GM21360 (cell line): ENCODE measurements at regions not wholly inside any gene's neighbourhood (a gene's known extent, or its start where the extent isn't known, plus 50 kb on each side); places are given as distances from the start of the nearest gene placed in this dataset.

ENCODE experiments used
- ATAC-seq: cut with Tn5 transposase; IDR thresholded peaks from one replicate; pipeline ENCODE4 v1.9.1; 2021; ENCODE audit warnings: mild to moderate bottlenecking, moderate library complexity; ENCODE audit not compliant: unreplicated experiment

- ATAC-seq = no peak
Observed at GRCh38 chr6:95777338-95777737, 200.0 kb downstream of the MANEA start.

GRCh38 chr6:95780037-95780436 is 202.7 kb downstream of the MANEA start:
- ATAC-seq = no peak

GRCh38 chr6:95784019-95784418 is 206.7 kb downstream of the MANEA start:
- no peak for ATAC-seq

- ATAC-seq = no peak
Observed at GRCh38 chr6:95784869-95785268, 207.5 kb downstream of the MANEA start.

GRCh38 chr6:95785785-95786184 is 208.4 kb downstream of the MANEA start:
- no peak for ATAC-seq

- no peak for ATAC-seq
Observed at GRCh38 chr6:95786802-95787201, 209.5 kb downstream of the MANEA start.

GRCh38 chr6:95790787-95791186 is 213.5 kb downstream of the MANEA start:
- ATAC-seq = no peak

GRCh38 chr6:95794749-95795148 is 217.4 kb downstream of the MANEA start:
- no peak for ATAC-seq

GRCh38 chr6:95795927-95796326 is 218.6 kb downstream of the MANEA start:
- ATAC-seq = no peak

GRCh38 chr6:95797054-95797453 is 218.7 kb upstream of the FUT9 start:
- no peak for ATAC-seq

GRCh38 chr6:95802978-95803377 is 212.8 kb upstream of the FUT9 start:
- no peak for ATAC-seq

GRCh38 chr6:95803889-95804288 is 211.9 kb upstream of the FUT9 start:
- no peak for ATAC-seq

GRCh38 chr6:95804847-95805541 is 210.8 kb upstream of the FUT9 start:
- ATAC-seq = peak; percentile 74

GRCh38 chr6:95805699-95806098 is 210.1 kb upstream of the FUT9 start:
- ATAC-seq = no peak

GRCh38 chr6:95815389-95816056 is 200.3 kb upstream of the FUT9 start:
- no peak for ATAC-seq

GRCh38 chr6:95819461-95819860 is 196.3 kb upstream of the FUT9 start:
- ATAC-seq = no peak

- no peak for ATAC-seq
Observed at GRCh38 chr6:95819939-95820338, 195.8 kb upstream of the FUT9 start.

GRCh38 chr6:95830859-95831557 is 184.8 kb upstream of the FUT9 start:
- no peak for ATAC-seq

GRCh38 chr6:95837890-95838289 is 177.9 kb upstream of the FUT9 start:
- ATAC-seq = no peak

GRCh38 chr6:95841560-95841959 is 174.2 kb upstream of the FUT9 start:
- ATAC-seq = no peak

- no peak for ATAC-seq
Observed at GRCh38 chr6:95846652-95847051, 169.1 kb upstream of the FUT9 start.

- no peak for ATAC-seq
Observed at GRCh38 chr6:95847061-95847460, 168.7 kb upstream of the FUT9 start.
